ENCODE measurements at regions not wholly inside any gene's neighbourhood (a gene's known extent, or its start where the extent isn't known, plus 50 kb on each side); places are given as distances from the start of the nearest gene placed in this dataset.

GRCh38 chr15:69664572-69665571, 212.3 kb downstream of the RPLP1 start:
- H3K4me1 ChIP-seq (ENCODE audit: control insufficient read depth, insufficient read depth, low read length) = no peaks in the 10 kb centered on the region
- no peaks in the 10 kb centered on the region for H3K36me3 ChIP-seq (ENCODE audit: insufficient read depth, low read length)
- no peak overlapping the region for H3K4me3 ChIP-seq (ENCODE audit: low read length)
- no peak overlapping the region for H3K4me2 ChIP-seq (ENCODE audit: low read length)
- peaks cover 50% of the 10 kb centered on the region for H3K27me3 ChIP-seq (ENCODE audit: control insufficient read depth, insufficient read depth, low read length)
- H3K9ac ChIP-seq (ENCODE audit: low read depth, low read length) = no peak overlapping the region
- no peaks in the 10 kb centered on the region for H3K9me3 ChIP-seq (replicated peaks; ENCODE audit: low read length)

GRCh38 chr15:69665641-69666111, 213.1 kb downstream of the RPLP1 start:
- Histone ChIP-seq H3K4me2 (ENCODE audit: low read length) (no peak overlapping the region), H3K9ac (ENCODE audit: low read depth, low read length) (no peak overlapping the region), H3K9me3 (replicated peaks; ENCODE audit: low read length) (no peaks in the 10 kb centered on the region), H3K27me3 (ENCODE audit: control insufficient read depth, insufficient read depth, low read length) (peaks cover 43% of the 10 kb centered on the region), H3K36me3 (ENCODE audit: insufficient read depth, low read length) (no peaks in the 10 kb centered on the region), H3K4me1 (ENCODE audit: control insufficient read depth, insufficient read depth, low read length) (no peaks in the 10 kb centered on the region), H3K4me3 (ENCODE audit: low read length) (no peak overlapping the region)

DNA sequence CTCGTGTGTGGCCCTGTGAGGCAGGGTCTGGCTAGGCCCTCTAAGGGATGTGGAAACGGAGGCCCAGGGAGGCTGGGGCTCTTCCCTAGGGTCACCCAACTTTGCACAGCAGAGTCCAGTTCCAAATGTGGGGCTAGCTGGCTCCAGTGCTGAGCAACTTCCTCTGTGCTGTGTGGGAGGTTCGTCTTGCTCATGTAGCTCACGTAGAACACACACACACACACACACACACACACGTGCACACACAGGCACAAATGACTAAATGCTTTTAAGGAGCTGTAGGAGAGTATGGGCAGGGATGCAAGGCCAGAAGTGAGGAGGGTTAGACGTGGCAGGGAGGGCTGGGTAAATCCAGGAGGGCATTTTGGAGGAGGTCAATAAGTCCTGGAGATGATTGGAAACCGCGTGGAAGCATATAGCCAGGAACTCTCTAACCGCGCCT, 213.8 kb downstream of the RPLP1 start:
- Histone ChIP-seq H3K4me3 (ENCODE audit: low read length) (no peak overlapping the region), H3K4me2 (ENCODE audit: low read length) (no peak overlapping the region), H3K9me3 (replicated peaks; ENCODE audit: low read length) (no peaks in the 10 kb centered on the region), H3K36me3 (ENCODE audit: insufficient read depth, low read length) (no peaks in the 10 kb centered on the region), H3K9ac (ENCODE audit: low read depth, low read length) (no peak overlapping the region), H3K4me1 (ENCODE audit: control insufficient read depth, insufficient read depth, low read length) (no peaks in the 10 kb centered on the region), H3K27me3 (ENCODE audit: control insufficient read depth, insufficient read depth, low read length) (peaks cover 41% of the 10 kb centered on the region)

GRCh38 chr15:69666921-69667811, 214.5 kb downstream of the RPLP1 start:
- Histone ChIP-seq H3K4me1 (ENCODE audit: control insufficient read depth, insufficient read depth, low read length) (no peaks in the 10 kb centered on the region), H3K4me2 (ENCODE audit: low read length) (no peak overlapping the region), H3K9ac (ENCODE audit: low read depth, low read length) (no peak overlapping the region), H3K9me3 (replicated peaks; ENCODE audit: low read length) (no peaks in the 10 kb centered on the region), H3K27me3 (ENCODE audit: control insufficient read depth, insufficient read depth, low read length) (peaks cover 33% of the 10 kb centered on the region), H3K4me3 (ENCODE audit: low read length) (no peak overlapping the region), H3K36me3 (ENCODE audit: insufficient read depth, low read length) (no peaks in the 10 kb centered on the region)

GRCh38 chr15:69668039-69668705, 215.6 kb downstream of the RPLP1 start:
- Histone ChIP-seq H3K9me3 (replicated peaks; ENCODE audit: low read length) (no peaks in the 10 kb centered on the region), H3K4me3 (ENCODE audit: low read length) (no peak overlapping the region), H3K36me3 (ENCODE audit: insufficient read depth, low read length) (no peaks in the 10 kb centered on the region), H3K9ac (ENCODE audit: low read depth, low read length) (no peak overlapping the region), H3K4me2 (ENCODE audit: low read length) (no peak overlapping the region), H3K4me1 (ENCODE audit: control insufficient read depth, insufficient read depth, low read length) (no peaks in the 10 kb centered on the region), H3K27me3 (ENCODE audit: control insufficient read depth, insufficient read depth, low read length) (peaks cover 28% of the 10 kb centered on the region)

GRCh38 chr15:69668963-69669362, 216.3 kb downstream of the RPLP1 start:
- no peak overlapping the region for H3K4me3 ChIP-seq (ENCODE audit: low read length)
- H3K36me3 ChIP-seq (ENCODE audit: insufficient read depth, low read length) = no peaks in the 10 kb centered on the region
- H3K9ac ChIP-seq (ENCODE audit: low read depth, low read length) = no peak overlapping the region
- H3K4me1 ChIP-seq (ENCODE audit: control insufficient read depth, insufficient read depth, low read length) = no peaks in the 10 kb centered on the region
- H3K4me2 ChIP-seq (ENCODE audit: low read length) = no peak overlapping the region
- no peaks in the 10 kb centered on the region for H3K9me3 ChIP-seq (replicated peaks; ENCODE audit: low read length)
- H3K27me3 ChIP-seq (ENCODE audit: control insufficient read depth, insufficient read depth, low read length) = peaks cover 20% of the 10 kb centered on the region

GRCh38 chr15:69669446-69669845, 216.8 kb downstream of the RPLP1 start:
- no peaks in the 10 kb centered on the region for H3K4me1 ChIP-seq (ENCODE audit: control insufficient read depth, insufficient read depth, low read length)
- no peak overlapping the region for H3K4me2 ChIP-seq (ENCODE audit: low read length)
- peaks cover 22% of the 10 kb centered on the region for H3K27me3 ChIP-seq (ENCODE audit: control insufficient read depth, insufficient read depth, low read length)
- H3K9me3 ChIP-seq (replicated peaks; ENCODE audit: low read length) = no peaks in the 10 kb centered on the region
- H3K9ac ChIP-seq (ENCODE audit: low read depth, low read length) = no peak overlapping the region
- no peak overlapping the region for H3K4me3 ChIP-seq (ENCODE audit: low read length)
- no peaks in the 10 kb centered on the region for H3K36me3 ChIP-seq (ENCODE audit: insufficient read depth, low read length)

- Histone ChIP-seq H3K9ac (ENCODE audit: low read depth, low read length) (no peak overlapping the region), H3K4me3 (ENCODE audit: low read length) (no peak overlapping the region), H3K36me3 (ENCODE audit: insufficient read depth, low read length) (no peaks in the 10 kb centered on the region), H3K9me3 (replicated peaks; ENCODE audit: low read length) (no peaks in the 10 kb centered on the region), H3K4me2 (ENCODE audit: low read length) (no peak overlapping the region), H3K4me1 (ENCODE audit: control insufficient read depth, insufficient read depth, low read length) (no peaks in the 10 kb centered on the region), H3K27me3 (ENCODE audit: control insufficient read depth, insufficient read depth, low read length) (peaks cover 34% of the 10 kb centered on the region)
Measured at GRCh38 chr15:69673291-69673881, 220.8 kb downstream of the RPLP1 start.

- no peaks in the 10 kb centered on the region for H3K36me3 ChIP-seq (ENCODE audit: insufficient read depth, low read length)
- H3K4me1 ChIP-seq (ENCODE audit: control insufficient read depth, insufficient read depth, low read length) = no peaks in the 10 kb centered on the region
- H3K9ac ChIP-seq (ENCODE audit: low read depth, low read length) = no peak overlapping the region
- H3K27me3 ChIP-seq (ENCODE audit: control insufficient read depth, insufficient read depth, low read length) = peaks cover 34% of the 10 kb centered on the region
- H3K4me2 ChIP-seq (ENCODE audit: low read length) = no peak overlapping the region
- no peaks in the 10 kb centered on the region for H3K9me3 ChIP-seq (replicated peaks; ENCODE audit: low read length)
- H3K4me3 ChIP-seq (ENCODE audit: low read length) = no peak overlapping the region
Measured at GRCh38 chr15:69675731-69676130, 223.1 kb downstream of the RPLP1 start.

GRCh38 chr15:69677403-69677802, 224.8 kb downstream of the RPLP1 start:
- Histone ChIP-seq H3K4me2 (ENCODE audit: low read length) (no peak overlapping the region), H3K36me3 (ENCODE audit: insufficient read depth, low read length) (no peaks in the 10 kb centered on the region), H3K4me1 (ENCODE audit: control insufficient read depth, insufficient read depth, low read length) (no peaks in the 10 kb centered on the region), H3K27me3 (ENCODE audit: control insufficient read depth, insufficient read depth, low read length) (peaks cover 31% of the 10 kb centered on the region), H3K9me3 (replicated peaks; ENCODE audit: low read length) (peaks cover 2% of the 10 kb centered on the region), H3K4me3 (ENCODE audit: low read length) (no peak overlapping the region), H3K9ac (ENCODE audit: low read depth, low read length) (no peak overlapping the region)
